Liver (tissue), 8 donors: ENCODE measurements at regions not wholly inside any gene's neighbourhood (a gene's known extent, or its start where the extent isn't known, plus 50 kb on each side); places are given as distances from the start of the nearest gene placed in this dataset.

Experiments used
- DNase-seq: peaks from one replicate; pipeline ENCODE4 v3.0.0-alpha.2; 2017; ENCODE audit warnings: low spot score
- H3K27ac ChIP-seq, 2 donors: one replicate each; pipeline ENCODE4 v1.7.0; 2013; ENCODE audit warnings: inconsistent platforms in 2 of 2, low read length in 2 of 2, control low read depth in 1 of 2, low read depth in 1 of 2, mild to moderate bottlenecking in 1 of 2
- H3K27me3 ChIP-seq, 4 donors: one replicate each; pipeline versions ENCODE4 v1.6.1 to v1.7.0; 2013; ENCODE audit warnings: low read length in 3 of 4, inconsistent platforms in 1 of 4, mild to moderate bottlenecking in 1 of 4, moderate library complexity in 1 of 4; ENCODE audit not compliant: control insufficient read depth in 4 of 4, insufficient read depth in 4 of 4
- H3K36me3 ChIP-seq, 4 donors: one replicate each; pipeline versions ENCODE4 v1.6.1 to v1.7.0; 2013; ENCODE audit warnings: low read length in 3 of 4, mild to moderate bottlenecking in 3 of 4, low read depth in 1 of 4, moderate library complexity in 1 of 4; ENCODE audit not compliant: control insufficient read depth in 4 of 4, insufficient read depth in 3 of 4
- H3K4me1 ChIP-seq, 4 donors: one replicate each; pipeline versions ENCODE4 v1.6.1 to v1.7.0; 2013; ENCODE audit warnings: low read length in 3 of 4, mild to moderate bottlenecking in 3 of 4, moderate library complexity in 1 of 4; ENCODE audit not compliant: control insufficient read depth in 4 of 4, insufficient read depth in 4 of 4
- H3K4me3 ChIP-seq, 3 donors: one replicate each; pipeline versions ENCODE4 v1.6.1 to v1.7.0; 2013; ENCODE audit warnings: low read length in 3 of 3, control low read depth in 1 of 3, low read depth in 1 of 3, mild to moderate bottlenecking in 1 of 3
- H3K9ac ChIP-seq, 2 donors: one replicate each; pipeline ENCODE4 v1.7.0; 2013; ENCODE audit warnings: low read length in 2 of 2, mild to moderate bottlenecking in 2 of 2, moderate library complexity in 2 of 2, control low read depth in 1 of 2, low read depth in 1 of 2
- H3K9me3 ChIP-seq, 4 donors: one replicate each; pipeline versions ENCODE4 v1.6.1 to v1.7.0; 2013; ENCODE audit warnings: low read length in 3 of 4; ENCODE audit not compliant: control insufficient read depth in 4 of 4
- EGR1 ChIP-seq, 2 donors: IDR thresholded peaks; 2 replicates each; pipeline ENCODE4 v1.6.1; 2016 to 2018; ENCODE audit warnings: antibody characterized with exemption in 2 of 2, low read depth in 2 of 2
- FOXA1 ChIP-seq: IDR thresholded peaks from 2 replicates; pipeline ENCODE4 v1.6.1; 2016; ENCODE audit warnings: antibody characterized with exemption
- FOXA2 ChIP-seq: IDR thresholded peaks from 2 replicates; pipeline ENCODE4 v1.6.1; 2016; ENCODE audit warnings: antibody characterized with exemption
- GABPA ChIP-seq, 2 donors: IDR thresholded peaks in 1 of 2; conservative IDR thresholded peaks in 1 of 2; 2 replicates each; pipeline ENCODE4 v1.6.1; 2016; ENCODE audit warnings: antibody characterized with exemption in 2 of 2, mild to moderate bottlenecking in 1 of 2, moderate library complexity in 1 of 2
- HNF4A ChIP-seq, 2 donors: conservative IDR thresholded peaks; 2 replicates each; pipeline ENCODE4 v1.6.1; 2016; ENCODE audit warnings: antibody characterized with exemption in 2 of 2, mild to moderate bottlenecking in 2 of 2
- HNF4G ChIP-seq: IDR thresholded peaks from 2 replicates; pipeline ENCODE4 v1.6.1; 2016; ENCODE audit warnings: antibody characterized with exemption
- JUND ChIP-seq, 2 donors: IDR thresholded peaks; 2 replicates each; pipeline ENCODE4 v1.6.1; 2016; ENCODE audit warnings: antibody characterized with exemption in 2 of 2
- NR2F2 ChIP-seq: IDR thresholded peaks from 2 replicates; pipeline ENCODE4 v1.6.1; 2016; ENCODE audit warnings: antibody characterized with exemption
- RAD21 ChIP-seq, 2 donors: IDR thresholded peaks; 2 replicates each; pipeline ENCODE4 v1.6.1; 2016; ENCODE audit warnings: antibody characterized with exemption in 2 of 2, mild to moderate bottlenecking in 2 of 2
- RXRA ChIP-seq, 2 donors: IDR thresholded peaks; 2 replicates each; pipeline ENCODE4 v1.6.1; 2017 to 2018; ENCODE audit warnings: antibody characterized with exemption in 2 of 2, mild to moderate bottlenecking in 1 of 2
- SP1 ChIP-seq: IDR thresholded peaks from 2 replicates; pipeline ENCODE4 v1.6.1; 2018; ENCODE audit warnings: antibody characterized with exemption, mild to moderate bottlenecking
- TAF1 ChIP-seq: conservative IDR thresholded peaks from 2 replicates; pipeline ENCODE4 v1.6.1; 2016; ENCODE audit warnings: antibody characterized with exemption, mild to moderate bottlenecking
- YY1 ChIP-seq: IDR thresholded peaks from 2 replicates; pipeline ENCODE4 v1.6.1; 2016; ENCODE audit warnings: antibody characterized with exemption, mild to moderate bottlenecking
- WGBS: extraction: QIAGEN DNeasy Blood & Tissue Kit; methylation state at CpG from one replicate; pipeline ENCODE4 v1.1.7; 2013; 5-methylcytosine and 5-hydroxymethylcytosine counted together
- TF ChIP-seq, protein P1 (sequence below): IDR thresholded peaks from 2 replicates; pipeline ENCODE4 v1.6.1; 2016; ENCODE audit warnings: antibody characterized with exemption, mild to moderate bottlenecking
- TF ChIP-seq, protein P2 (sequence below): IDR thresholded peaks from 2 replicates; pipeline ENCODE4 v1.6.1; 2016; ENCODE audit warnings: antibody characterized with exemption
- TF ChIP-seq, protein P3 (sequence below): IDR thresholded peaks from 2 replicates; pipeline ENCODE4 v1.6.1; 2016; ENCODE audit warnings: antibody characterized with exemption
- TF ChIP-seq, protein P4 (sequence below): IDR thresholded peaks from 2 replicates; pipeline ENCODE4 v1.6.1; 2016; ENCODE audit warnings: antibody characterized with exemption
- TF ChIP-seq, protein P5 (sequence below): fragments of 150-350 bp; IDR thresholded peaks from 2 replicates; pipeline ENCODE4 v1.5.1; 2017; ENCODE audit warnings: improper control_type of control experiment, low read depth, low read length; ENCODE audit not compliant: missing input control
- donor health status: healthy.
- donor health status: healthy.
- donor health status: healthy.
- donor health status: healthy.
- donor health status: healthy.

DNA sequence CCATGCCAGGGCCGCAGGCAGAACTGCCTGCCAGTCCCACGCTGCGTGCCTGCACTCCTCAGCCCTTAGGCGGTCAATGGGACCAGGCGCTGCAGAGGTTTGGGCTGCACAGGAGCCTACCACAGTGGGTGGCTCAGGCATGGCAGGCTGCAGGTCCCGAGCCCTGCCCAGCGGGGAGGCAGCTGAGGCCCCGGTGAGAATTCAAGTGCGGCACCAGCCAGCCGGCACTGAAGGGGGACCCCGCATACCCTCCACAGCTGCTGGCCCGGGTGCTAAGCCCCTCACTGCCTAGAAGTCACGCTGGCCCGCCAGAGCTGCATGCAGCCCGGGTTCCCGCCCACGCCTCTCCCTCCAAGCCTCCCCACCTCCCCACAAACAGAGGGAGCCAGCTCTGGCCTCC is 302.5 kb upstream of the UGT8 start:
- WGBS, result 94% methylated on average over 17 of the region's 17 CpGs
- H3K27me3 ChIP-seq, result no peaks in the 10 kb centered on the region
- TF ChIP-seq, protein P1, sequence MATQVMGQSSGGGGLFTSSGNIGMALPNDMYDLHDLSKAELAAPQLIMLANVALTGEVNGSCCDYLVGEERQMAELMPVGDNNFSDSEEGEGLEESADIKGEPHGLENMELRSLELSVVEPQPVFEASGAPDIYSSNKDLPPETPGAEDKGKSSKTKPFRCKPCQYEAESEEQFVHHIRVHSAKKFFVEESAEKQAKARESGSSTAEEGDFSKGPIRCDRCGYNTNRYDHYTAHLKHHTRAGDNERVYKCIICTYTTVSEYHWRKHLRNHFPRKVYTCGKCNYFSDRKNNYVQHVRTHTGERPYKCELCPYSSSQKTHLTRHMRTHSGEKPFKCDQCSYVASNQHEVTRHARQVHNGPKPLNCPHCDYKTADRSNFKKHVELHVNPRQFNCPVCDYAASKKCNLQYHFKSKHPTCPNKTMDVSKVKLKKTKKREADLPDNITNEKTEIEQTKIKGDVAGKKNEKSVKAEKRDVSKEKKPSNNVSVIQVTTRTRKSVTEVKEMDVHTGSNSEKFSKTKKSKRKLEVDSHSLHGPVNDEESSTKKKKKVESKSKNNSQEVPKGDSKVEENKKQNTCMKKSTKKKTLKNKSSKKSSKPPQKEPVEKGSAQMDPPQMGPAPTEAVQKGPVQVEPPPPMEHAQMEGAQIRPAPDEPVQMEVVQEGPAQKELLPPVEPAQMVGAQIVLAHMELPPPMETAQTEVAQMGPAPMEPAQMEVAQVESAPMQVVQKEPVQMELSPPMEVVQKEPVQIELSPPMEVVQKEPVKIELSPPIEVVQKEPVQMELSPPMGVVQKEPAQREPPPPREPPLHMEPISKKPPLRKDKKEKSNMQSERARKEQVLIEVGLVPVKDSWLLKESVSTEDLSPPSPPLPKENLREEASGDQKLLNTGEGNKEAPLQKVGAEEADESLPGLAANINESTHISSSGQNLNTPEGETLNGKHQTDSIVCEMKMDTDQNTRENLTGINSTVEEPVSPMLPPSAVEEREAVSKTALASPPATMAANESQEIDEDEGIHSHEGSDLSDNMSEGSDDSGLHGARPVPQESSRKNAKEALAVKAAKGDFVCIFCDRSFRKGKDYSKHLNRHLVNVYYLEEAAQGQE, result no peak
- TF ChIP-seq RXRA (IDR thresholded peaks at IDR 0.05) (no peak), GABPA (IDR thresholded peaks at IDR 0.05 in 1 of 2, conservative IDR thresholded peaks at IDR 0.05 in 1 of 2) (no peak), TAF1 (no peak), JUND (IDR thresholded peaks at IDR 0.05) (no peak), YY1 (no peak), SP1 (no peak), FOXA1 (no peak), HNF4A (conservative IDR thresholded peaks at IDR 0.05) (no peak), EGR1 (IDR thresholded peaks at IDR 0.05; ENCODE audit: low read depth in 2 of 2) (no peak), NR2F2 (no peak), RAD21 (IDR thresholded peaks at IDR 0.05) (no peak), HNF4G (no peak), FOXA2 (no peak)
- TF ChIP-seq, protein P2, sequence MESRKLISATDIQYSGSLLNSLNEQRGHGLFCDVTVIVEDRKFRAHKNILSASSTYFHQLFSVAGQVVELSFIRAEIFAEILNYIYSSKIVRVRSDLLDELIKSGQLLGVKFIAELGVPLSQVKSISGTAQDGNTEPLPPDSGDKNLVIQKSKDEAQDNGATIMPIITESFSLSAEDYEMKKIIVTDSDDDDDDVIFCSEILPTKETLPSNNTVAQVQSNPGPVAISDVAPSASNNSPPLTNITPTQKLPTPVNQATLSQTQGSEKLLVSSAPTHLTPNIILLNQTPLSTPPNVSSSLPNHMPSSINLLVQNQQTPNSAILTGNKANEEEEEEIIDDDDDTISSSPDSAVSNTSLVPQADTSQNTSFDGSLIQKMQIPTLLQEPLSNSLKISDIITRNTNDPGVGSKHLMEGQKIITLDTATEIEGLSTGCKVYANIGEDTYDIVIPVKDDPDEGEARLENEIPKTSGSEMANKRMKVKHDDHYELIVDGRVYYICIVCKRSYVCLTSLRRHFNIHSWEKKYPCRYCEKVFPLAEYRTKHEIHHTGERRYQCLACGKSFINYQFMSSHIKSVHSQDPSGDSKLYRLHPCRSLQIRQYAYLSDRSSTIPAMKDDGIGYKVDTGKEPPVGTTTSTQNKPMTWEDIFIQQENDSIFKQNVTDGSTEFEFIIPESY, result no peak
- TF ChIP-seq, protein P3, sequence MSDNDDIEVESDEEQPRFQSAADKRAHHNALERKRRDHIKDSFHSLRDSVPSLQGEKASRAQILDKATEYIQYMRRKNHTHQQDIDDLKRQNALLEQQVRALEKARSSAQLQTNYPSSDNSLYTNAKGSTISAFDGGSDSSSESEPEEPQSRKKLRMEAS, result no peak
- TF ChIP-seq, protein P4, sequence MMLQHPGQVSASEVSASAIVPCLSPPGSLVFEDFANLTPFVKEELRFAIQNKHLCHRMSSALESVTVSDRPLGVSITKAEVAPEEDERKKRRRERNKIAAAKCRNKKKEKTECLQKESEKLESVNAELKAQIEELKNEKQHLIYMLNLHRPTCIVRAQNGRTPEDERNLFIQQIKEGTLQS, result no peak
- TF ChIP-seq, protein P5, sequence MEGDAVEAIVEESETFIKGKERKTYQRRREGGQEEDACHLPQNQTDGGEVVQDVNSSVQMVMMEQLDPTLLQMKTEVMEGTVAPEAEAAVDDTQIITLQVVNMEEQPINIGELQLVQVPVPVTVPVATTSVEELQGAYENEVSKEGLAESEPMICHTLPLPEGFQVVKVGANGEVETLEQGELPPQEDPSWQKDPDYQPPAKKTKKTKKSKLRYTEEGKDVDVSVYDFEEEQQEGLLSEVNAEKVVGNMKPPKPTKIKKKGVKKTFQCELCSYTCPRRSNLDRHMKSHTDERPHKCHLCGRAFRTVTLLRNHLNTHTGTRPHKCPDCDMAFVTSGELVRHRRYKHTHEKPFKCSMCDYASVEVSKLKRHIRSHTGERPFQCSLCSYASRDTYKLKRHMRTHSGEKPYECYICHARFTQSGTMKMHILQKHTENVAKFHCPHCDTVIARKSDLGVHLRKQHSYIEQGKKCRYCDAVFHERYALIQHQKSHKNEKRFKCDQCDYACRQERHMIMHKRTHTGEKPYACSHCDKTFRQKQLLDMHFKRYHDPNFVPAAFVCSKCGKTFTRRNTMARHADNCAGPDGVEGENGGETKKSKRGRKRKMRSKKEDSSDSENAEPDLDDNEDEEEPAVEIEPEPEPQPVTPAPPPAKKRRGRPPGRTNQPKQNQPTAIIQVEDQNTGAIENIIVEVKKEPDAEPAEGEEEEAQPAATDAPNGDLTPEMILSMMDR, result no peak
- DNase-seq, result no peak
- H3K9me3 ChIP-seq, result no peaks in the 10 kb centered on the region
- H3K27ac ChIP-seq, result no peak overlapping the region
- H3K36me3 ChIP-seq, result no peaks in the 10 kb centered on the region
- H3K4me3 ChIP-seq, result no peak overlapping the region
- H3K9ac ChIP-seq, result no peak overlapping the region
- no peaks in the 10 kb centered on the region for H3K4me1 ChIP-seq

DNA sequence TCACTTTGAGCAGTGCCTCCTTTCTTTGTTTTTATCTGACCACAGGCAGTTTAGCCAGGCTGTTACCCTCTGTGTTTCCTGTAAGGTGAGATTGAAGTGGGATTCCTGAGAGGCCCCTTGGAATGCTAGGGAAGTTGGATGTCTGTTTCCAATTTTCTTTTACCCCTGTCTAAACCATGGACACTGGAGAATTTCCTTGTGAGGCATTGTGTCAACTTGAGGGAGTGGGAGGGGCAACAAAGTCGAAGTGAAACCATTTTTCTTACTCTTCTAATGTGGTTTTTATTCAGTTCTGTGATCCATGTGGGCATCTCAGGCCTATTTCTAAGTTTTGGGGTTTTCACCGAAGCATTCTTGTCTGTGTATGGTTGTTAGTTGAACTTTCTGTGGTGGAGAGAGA is 296.1 kb upstream of the UGT8 start:
- Histone ChIP-seq H3K27me3 (peaks cover 0 to 3% (median 0%) of the 10 kb centered on the region in 4 donors), H3K9me3 (no peaks in the 10 kb centered on the region), H3K36me3 (no peaks in the 10 kb centered on the region), H3K4me3 (no peak overlapping the region), H3K4me1 (no peaks in the 10 kb centered on the region), H3K9ac (no peak overlapping the region), H3K27ac (no peak overlapping the region)
- DNase-seq, result no peak
- 68% methylated on average over 2 of the region's 2 CpGs for WGBS
- TF ChIP-seq, protein P2, result no peak
- TF ChIP-seq, protein P5, result no peak
- TF ChIP-seq GABPA (IDR thresholded peaks at IDR 0.05 in 1 of 2, conservative IDR thresholded peaks at IDR 0.05 in 1 of 2), result no peak
- TF ChIP-seq, protein P4, result no peak
